RPMI8226 (cell line): ENCODE measurements at regions not wholly inside any gene's neighbourhood (a gene's known extent, or its start where the extent isn't known, plus 50 kb on each side); places are given as distances from the start of the nearest gene placed in this dataset.

Experiments
- DNase-seq: peaks from one replicate; pipeline ENCODE4 v3.0.0-alpha.2; 2015

GRCh38 chr6:41404182-41404845 is 68.9 kb downstream of the NCR2 start:
- DNase-seq: no peak

- DNase-seq: no peak
Observed at GRCh38 chr6:41405941-41406727, 70.7 kb downstream of the NCR2 start.

DNA sequence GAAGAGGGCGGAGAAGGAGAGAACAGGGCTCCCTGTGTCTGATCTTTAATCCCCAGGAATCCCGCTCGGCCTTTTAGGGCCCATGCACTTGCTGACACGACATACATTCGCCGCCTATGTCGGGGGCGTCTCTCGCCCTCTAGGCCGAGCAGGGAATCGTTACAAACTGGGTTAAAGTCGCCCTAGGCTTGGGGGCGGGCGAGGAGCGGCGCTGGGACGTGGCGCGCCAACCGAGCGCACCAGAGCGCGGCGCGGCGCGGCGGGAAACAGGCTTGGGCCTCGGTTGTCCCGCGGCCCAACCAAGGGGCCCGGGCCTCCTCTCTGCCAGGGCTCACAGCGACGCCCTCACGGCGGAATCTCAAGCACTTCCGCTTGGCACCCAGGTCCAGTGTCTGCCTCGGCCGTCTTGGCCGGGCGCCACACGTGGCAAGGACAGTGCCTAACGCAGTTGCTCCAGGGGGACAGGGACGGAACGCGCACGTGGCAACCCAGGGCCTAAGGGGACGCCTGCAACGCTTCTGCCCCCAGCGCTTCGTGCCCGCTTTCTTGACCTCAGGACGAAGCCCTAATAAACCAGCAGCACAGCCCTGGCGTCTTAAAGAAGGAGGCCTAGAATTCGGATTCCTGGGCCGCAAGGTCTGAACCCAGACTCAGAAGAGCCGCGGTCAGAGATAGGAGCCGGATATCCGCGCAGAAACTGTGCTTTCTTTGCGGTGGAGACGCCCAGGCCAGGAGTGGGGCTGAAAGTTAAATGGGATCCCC is 71.5 kb downstream of the NCR2 start:
- peak; percentile 22 for DNase-seq

GRCh38 chr6:41408576-41408975 is 73.2 kb downstream of the NCR2 start:
- no peak for DNase-seq

- DNase-seq: no peak
Observed at GRCh38 chr6:41408982-41409381, 73.6 kb downstream of the NCR2 start.

DNA sequence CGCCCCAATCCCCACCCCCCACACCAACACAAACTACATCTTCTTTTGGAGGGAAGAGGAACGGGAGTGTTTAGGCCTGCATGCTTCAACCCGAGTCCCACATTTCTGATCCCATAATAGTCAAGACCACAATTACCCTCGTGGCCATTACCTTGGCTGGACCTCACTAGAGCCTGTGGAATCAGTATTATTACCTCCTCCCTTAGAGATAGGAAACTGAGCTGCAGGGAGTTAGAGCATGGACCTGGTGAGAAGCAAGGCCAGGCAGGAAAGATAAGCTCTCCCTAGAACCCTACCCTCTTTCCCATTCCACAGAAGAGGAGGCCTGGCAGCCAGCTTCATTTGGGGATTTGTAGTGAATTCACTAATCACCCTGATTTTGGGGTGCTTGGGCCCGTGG is 74.1 kb downstream of the NCR2 start:
- no peak for DNase-seq

GRCh38 chr6:41411961-41412360 is 76.6 kb downstream of the NCR2 start:
- no peak for DNase-seq

DNA sequence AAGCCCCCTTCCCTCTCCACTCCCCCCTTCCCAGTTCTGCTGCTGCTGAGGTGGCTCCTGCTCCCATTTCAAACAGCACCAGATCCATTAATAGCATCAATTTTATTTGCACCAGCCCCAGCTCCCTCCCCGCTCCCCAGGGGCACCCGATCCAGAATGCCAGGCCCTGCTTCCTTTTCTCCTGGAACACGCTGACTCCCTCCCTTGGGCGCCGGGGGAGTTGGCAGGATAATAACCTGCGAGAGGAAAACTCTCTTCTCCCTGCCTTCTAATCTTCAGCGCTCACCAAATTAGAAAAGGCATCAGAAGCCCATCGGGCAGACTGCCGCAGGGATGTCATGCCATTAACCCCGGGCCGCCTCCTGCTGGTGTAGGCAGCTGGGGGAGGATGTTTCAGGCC is 77.8 kb downstream of the NCR2 start:
- DNase-seq: no peak

GRCh38 chr6:41416501-41416837 is 81.1 kb downstream of the NCR2 start:
- no peak for DNase-seq

DNA sequence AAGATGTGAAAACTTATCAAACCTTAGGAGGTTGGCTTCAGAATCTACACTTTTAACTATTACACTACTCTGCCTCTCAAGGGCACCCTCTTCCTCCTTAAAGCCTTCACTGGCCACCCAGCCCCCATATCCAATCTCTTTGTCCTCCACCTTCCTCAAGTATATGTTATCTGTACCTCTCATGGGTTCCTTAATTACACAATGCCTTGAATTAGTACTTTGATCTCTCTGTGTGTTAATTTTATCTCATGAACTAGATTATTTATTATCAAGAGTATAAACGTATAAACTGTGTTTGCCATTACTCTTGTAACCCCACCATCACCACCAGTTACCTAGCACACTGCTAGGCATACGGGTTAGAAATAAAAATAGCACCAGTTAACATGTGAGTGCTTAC is 83.3 kb downstream of the NCR2 start:
- DNase-seq: no peak

DNA sequence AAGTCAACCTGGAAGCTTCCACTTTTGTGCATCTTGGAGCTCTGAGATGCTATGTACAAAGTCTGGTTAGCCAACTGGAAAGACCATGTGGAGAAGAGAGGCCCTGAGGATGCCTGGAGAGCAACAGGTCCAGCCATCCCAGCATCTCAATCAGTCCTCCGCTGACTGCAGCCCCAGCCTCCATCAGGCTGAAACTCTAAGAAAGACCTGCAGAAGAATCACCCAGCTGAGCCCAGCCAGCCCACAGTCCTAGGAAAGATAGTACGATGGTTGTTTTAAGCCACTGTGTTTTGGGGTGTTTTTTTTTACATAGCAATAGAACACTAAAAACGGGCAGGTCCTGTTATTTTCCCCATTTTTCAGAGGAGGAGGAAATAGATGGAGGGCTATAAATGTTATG is 84.0 kb downstream of the NCR2 start:
- no peak for DNase-seq

GRCh38 chr6:41420186-41420585 is 84.8 kb downstream of the NCR2 start:
- DNase-seq: no peak

- no peak for DNase-seq
Observed at GRCh38 chr6:41422161-41422560, 86.8 kb downstream of the NCR2 start.

- no peak for DNase-seq
Observed at GRCh38 chr6:41423002-41423401, 87.6 kb downstream of the NCR2 start.

DNA sequence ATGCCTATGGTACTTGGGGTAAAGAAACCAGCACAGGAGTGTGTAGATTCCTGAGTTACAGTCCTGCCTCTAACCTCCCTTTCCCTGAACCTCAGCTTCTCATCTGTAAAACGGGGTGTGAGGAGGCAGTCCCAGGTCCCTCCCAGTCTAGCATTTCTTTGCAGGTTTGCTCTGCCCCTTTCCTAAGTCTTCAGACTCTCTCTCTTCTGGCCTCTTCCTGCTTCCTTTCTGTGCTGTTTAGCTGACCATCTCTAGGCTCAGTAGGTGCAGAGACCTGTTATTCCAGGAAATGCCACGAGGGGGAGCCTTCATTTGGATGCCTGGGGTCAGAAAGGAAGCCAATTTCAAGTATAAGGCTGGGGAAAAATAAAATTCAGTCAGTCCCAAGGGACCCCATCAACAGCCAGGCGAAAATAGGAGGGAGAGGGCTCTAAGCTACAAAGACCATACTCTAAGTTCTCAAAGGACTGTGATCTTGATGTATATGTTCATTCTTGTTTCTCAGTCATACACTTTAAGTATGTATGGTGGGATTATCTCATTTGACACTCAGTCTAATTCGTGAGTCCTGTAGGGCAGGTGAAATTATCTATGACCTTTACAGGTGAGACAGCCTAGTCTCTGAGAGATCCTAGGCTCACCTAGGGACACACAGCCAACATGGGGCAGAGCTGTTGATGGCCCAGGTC is 89.1 kb downstream of the NCR2 start:
- peak; percentile 80 for DNase-seq

- DNase-seq: no peak
Observed at GRCh38 chr6:41425511-41425910, 90.1 kb downstream of the NCR2 start.

DNA sequence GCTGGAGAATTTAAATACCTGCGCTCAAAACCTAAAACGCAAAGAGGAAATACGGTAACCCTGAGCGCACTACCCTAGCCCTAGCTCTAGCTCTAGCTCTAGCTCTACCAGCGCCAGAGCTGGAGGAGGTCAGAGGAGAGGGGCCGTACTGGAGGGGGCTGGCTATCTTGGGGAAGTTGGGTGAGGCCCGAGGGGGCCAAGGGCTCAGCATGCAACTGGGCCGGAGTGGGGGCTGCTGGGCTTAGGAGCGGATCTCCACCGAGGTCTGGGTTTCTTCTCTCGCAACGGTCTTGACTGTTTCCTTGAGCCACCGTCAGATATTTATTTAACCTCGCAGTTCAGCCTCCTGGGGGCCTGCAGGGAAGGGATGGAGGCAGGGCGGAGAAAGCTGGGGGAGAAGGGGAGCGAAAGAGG is 91.0 kb downstream of the NCR2 start:
- DNase-seq: peak; percentile 46

DNA sequence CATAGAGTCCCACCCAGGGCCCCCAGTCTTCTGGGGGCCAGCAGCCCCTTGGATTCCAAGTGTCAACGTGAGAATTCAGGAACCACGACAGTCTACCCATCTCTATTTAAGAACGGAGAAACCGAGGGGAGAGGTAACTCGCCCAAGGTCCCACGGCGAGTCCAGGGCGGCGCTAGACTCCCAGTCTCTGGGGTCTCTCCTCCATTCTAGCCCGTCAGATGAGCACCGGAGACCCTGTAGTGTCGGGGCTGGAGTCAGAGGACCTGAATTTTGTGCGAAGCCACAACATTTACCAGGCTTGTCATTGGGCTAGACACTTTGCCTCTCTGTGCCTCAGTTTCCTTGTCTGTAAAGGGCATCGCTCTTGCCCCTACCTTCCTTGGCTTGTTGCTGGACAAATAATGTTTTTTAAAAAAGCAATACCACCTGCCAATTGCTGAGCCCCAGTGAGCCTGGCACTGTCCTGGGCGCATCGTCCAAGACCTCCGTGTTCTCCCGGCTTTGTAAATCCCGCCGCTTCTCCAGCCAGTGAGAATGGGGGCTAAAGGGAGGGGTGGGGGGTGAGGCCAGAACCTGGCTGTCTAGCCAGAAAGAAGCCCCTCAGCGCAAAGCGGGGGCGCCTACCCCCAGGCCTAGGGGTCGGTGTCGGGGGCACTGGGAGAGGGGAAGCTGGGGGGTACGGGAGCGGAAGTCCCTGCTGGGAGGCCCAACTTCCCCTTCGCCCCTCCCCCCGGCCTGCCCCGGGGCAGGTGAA is 91.7 kb downstream of the NCR2 start:
- DNase-seq: no peak

- peak; percentile 66 for DNase-seq
Observed at GRCh38 chr6:41427642-41428335, 92.4 kb downstream of the NCR2 start.

- no peak for DNase-seq
Observed at GRCh38 chr6:41428336-41428995, 93.1 kb downstream of the NCR2 start.

GRCh38 chr6:41428996-41429421 is 93.6 kb downstream of the NCR2 start:
- no peak for DNase-seq
